Large intestine (tissue), 3 donors: ENCODE measurements at regions not wholly inside any gene's neighbourhood (a gene's known extent, or its start where the extent isn't known, plus 50 kb on each side); places are given as distances from the start of the nearest gene placed in this dataset.
A peak's percentile ranks its signal among the peaks of the same experiment; 100 is the strongest.

Experiments
- DNase-seq, 2 donors: peaks; one replicate each; pipeline versions ENCODE4 v3.0.0 to v3.0.0-alpha.2; 2013
- H3K27ac ChIP-seq: one replicate; pipeline ENCODE4 v1.5.1; 2013; ENCODE audit warnings: low read length
- H3K27me3 ChIP-seq: 2 replicates; pipeline ENCODE4 v1.6.1; 2013; ENCODE audit warnings: low read length; ENCODE audit not compliant: control insufficient read depth, insufficient read depth
- H3K36me3 ChIP-seq: 2 replicates; pipeline ENCODE4 v1.6.1; 2013; ENCODE audit warnings: low read length; ENCODE audit not compliant: control insufficient read depth, insufficient read depth
- H3K4me1 ChIP-seq: one replicate; pipeline ENCODE4 v1.6.1; 2013; ENCODE audit warnings: low read length; ENCODE audit not compliant: control insufficient read depth, insufficient read depth
- H3K4me3 ChIP-seq: one replicate; pipeline ENCODE4 v1.5.1; 2013; ENCODE audit warnings: low read length
- H3K9me3 ChIP-seq: one replicate; pipeline ENCODE4 v1.6.1; 2013; ENCODE audit warnings: mild to moderate bottlenecking, low read depth, low read length, moderate library complexity; ENCODE audit not compliant: control insufficient read depth
- WGBS: methylation state at CpG from one replicate; pipeline ENCODE4 v1.1.5; 2013; ENCODE audit warnings: low lambda C conversion rate; ENCODE audit not compliant: insufficient coverage; 5-methylcytosine and 5-hydroxymethylcytosine counted together

DNA sequence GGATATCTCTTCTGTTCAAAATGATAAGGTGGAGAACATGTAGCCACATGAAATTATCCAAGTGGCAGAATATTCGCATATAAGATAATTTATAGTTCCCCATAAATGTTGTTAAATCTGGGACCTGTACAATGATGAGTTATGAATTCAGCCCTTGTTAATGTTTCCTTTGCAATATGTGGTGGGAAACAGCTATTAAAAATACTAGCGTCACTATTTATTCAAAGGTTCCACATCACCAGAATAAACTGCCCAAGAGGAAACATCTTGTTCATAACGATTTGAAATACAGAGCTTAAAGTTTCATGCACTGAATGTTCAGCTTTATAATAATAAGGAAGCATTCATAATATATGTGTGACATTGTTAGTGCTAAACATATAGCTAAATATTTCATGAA lies 223.9 kb upstream of the TCF4 start:
- Histone ChIP-seq H3K27ac (no peak overlapping the region), H3K4me3 (no peak overlapping the region), H3K36me3 (no peaks in the 10 kb centered on the region), H3K4me1 (no peaks in the 10 kb centered on the region), H3K27me3 (no peaks in the 10 kb centered on the region), H3K9me3 (no peaks in the 10 kb centered on the region)
- DNase-seq: no peak
- WGBS: 83% methylated on average over 1 of the region's 3 CpGs

DNA sequence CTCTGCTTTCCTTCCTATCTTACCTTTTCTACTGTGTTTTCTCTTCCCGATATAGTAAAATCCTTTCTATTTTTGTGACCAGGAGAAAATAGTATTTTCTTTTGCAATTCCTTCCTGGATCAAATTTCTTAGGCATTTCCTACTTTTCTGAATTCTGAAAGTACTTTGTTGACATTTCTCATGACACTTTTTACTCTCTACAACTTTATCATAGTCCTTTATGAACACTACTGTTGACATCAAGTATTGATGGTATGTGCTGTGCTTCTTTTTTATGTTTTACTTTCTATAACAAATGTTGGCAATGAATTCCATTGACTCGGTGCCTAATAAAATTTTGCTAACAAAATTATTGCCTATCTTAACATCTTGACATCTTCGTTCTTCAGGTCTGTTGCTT lies 217.7 kb upstream of the TCF4 start:
- DNase-seq: no peak
- no peaks in the 10 kb centered on the region for H3K27me3 ChIP-seq
- no peak overlapping the region for H3K4me3 ChIP-seq
- H3K27ac ChIP-seq: no peak overlapping the region
- no peaks in the 10 kb centered on the region for H3K4me1 ChIP-seq
- no peaks in the 10 kb centered on the region for H3K9me3 ChIP-seq
- no peaks in the 10 kb centered on the region for H3K36me3 ChIP-seq
- 100% methylated on average over 3 of the region's 3 CpGs for WGBS

DNA sequence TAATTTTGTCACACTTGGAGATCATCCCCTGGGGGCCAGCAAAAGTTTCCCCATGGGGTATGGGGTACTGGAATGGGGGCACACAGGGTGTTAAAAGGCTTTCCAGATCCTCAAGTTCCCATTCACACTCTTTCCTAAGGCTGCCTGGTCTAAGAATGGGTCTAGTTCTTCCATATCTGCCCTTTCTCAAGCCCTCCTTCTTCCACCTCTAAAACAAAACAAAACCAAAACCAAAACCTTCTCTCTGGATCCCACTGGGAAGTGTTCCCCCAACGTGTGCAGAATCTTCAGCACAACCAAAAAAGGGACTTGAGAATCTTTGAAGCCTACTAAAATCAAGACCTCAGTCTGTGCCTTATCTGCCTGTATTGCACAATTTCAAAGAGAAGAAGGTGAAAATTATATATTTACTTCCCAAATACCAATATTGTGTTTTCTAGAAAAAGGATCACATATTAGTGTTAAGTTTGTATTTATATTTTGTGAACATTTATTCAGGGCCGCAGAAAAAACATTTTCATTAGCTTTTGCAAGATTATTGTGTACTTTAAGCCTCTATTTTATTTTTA lies 207.2 kb upstream of the TCF4 start:
- no peaks in the 10 kb centered on the region for H3K36me3 ChIP-seq
- no peaks in the 10 kb centered on the region for H3K4me1 ChIP-seq
- H3K9me3 ChIP-seq: no peaks in the 10 kb centered on the region
- no peak for DNase-seq
- H3K27me3 ChIP-seq: no peaks in the 10 kb centered on the region
- no peak overlapping the region for H3K4me3 ChIP-seq
- WGBS: 71% methylated on average over 1 of the region's 2 CpGs
- no peak overlapping the region for H3K27ac ChIP-seq

DNA sequence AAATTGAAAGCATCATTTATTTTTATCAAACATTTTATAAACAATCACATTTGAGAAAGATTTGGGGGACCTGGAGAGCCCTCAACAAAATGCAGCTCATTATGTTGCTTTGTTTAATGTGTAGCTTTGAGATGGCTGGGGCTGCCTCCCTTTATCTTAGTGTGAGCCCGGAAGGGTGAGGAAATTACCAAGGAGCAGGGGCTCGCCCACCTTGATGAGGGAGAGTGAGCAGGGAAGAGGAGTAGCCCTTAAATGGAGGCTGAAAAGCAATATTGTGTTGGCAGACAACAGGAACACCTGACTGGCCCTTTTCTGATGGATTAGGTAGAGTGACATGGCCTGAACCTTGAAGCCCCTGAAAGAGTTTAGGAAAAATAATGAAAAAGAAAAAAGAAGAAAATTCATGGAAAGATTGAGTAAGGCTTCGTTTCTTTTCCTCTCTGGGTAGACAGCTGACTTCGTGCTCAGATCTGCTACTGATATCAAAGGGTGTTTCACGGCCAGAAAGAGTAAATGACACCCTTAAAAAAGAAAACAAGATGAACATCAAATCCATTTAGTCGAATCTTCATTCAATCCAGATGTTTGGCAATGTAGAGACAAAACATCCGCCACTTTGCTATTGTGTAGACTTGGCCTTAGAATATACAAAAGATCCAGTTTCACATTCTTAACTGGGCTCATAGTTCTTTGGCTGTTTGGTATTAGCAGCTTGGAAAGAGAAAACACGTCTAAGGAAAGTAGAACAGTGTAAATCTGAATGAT lies 206.5 kb upstream of the TCF4 start:
- no peaks in the 10 kb centered on the region for H3K9me3 ChIP-seq
- no peaks in the 10 kb centered on the region for H3K27me3 ChIP-seq
- H3K36me3 ChIP-seq: no peaks in the 10 kb centered on the region
- H3K4me3 ChIP-seq: no peak overlapping the region
- DNase-seq: no peak
- no peak overlapping the region for H3K27ac ChIP-seq
- H3K4me1 ChIP-seq: no peaks in the 10 kb centered on the region
- 65% methylated on average over 2 of the region's 8 CpGs for WGBS

DNA sequence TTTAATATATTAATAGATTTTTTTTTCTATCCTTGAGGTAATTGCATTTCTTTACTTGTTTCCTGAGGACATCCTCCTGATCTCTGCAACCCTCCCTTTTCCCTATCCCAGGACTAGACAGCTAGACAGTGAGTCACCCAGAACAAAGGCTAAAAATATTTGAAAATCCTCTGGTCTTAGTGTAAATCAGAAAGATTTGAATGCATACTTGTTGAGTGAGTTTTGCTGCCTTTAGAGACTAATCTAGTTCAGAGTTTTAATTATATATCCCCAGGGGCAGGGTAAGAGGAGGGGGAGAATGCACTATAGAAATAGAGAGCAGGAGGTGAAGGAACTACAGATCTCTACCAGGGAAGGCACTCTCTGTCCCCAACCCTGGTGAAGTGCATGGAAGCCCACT lies 202.3 kb upstream of the TCF4 start:
- Histone ChIP-seq H3K4me1 (no peaks in the 10 kb centered on the region), H3K36me3 (no peaks in the 10 kb centered on the region), H3K9me3 (no peaks in the 10 kb centered on the region), H3K27me3 (no peaks in the 10 kb centered on the region), H3K4me3 (no peak overlapping the region), H3K27ac (no peak overlapping the region)
- no peak for DNase-seq

DNA sequence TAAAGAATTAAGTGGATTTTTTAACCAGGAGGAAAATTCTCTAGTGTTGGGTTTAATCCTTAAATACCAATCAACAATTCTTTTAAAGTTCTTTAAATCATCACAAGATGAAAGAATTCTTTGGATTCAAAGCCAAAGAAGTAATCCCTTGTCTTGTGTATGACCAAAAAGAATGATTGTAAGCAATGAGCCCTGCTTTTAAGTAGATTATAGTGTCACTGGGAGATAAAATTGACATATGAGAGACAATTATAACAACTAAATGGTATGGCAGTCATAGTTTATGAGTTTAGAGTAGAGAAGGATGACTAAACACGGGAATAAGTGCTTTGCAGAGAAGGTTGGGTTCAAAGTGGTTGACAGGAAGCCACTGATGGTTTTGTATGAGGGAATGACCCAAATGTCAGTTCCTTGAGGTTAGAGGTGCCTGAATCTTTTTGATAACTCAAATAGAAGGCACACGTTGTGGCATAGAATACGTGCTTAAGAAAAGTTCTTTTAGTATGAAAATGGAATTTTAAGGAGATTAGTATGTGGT lies 199.6 kb upstream of the TCF4 start:
- Histone ChIP-seq H3K27me3 (peaks cover 3% of the 10 kb centered on the region), H3K4me3 (no peak overlapping the region), H3K27ac (no peak overlapping the region), H3K9me3 (no peaks in the 10 kb centered on the region), H3K4me1 (no peaks in the 10 kb centered on the region), H3K36me3 (no peaks in the 10 kb centered on the region)
- DNase-seq: no peak
- WGBS: 93% methylated on average over 3 of the region's 3 CpGs

DNA sequence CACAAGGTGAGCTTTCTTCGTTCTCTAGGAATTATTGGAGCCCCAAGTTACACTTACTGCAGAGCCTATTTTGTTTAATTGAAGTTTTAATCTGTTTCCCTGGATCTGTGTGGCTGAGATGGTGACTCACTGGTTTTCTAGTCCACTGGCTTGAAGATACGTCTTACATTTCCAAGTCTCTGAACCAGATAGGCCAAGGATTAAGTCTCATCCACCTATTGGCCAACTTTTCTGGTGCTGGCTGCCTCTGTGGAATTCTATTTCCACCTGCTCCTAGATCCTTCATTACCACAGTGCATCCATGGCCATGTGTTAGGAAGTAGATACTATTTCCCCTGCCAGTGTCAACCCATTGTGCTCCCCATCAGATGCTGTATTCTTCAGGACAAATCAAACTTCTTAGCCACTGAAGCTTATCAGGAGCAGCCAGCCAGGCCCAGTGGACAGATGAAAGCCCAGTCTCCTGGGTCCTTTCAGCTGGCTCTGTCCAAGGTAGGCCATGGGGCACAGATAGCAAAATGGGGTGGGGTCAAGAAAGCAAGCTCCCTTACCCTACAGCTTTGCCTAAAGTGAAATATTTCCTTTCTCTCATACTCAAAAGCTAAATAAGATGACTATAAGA lies 198.8 kb upstream of the TCF4 start:
- Histone ChIP-seq H3K4me1 (no peaks in the 10 kb centered on the region), H3K4me3 (no peak overlapping the region), H3K27ac (no peak overlapping the region), H3K27me3 (peaks cover 4% of the 10 kb centered on the region), H3K9me3 (no peaks in the 10 kb centered on the region), H3K36me3 (no peaks in the 10 kb centered on the region)
- no CpG with 5 or more reads among the region's 2 CpGs for WGBS
- DNase-seq: no peak

DNA sequence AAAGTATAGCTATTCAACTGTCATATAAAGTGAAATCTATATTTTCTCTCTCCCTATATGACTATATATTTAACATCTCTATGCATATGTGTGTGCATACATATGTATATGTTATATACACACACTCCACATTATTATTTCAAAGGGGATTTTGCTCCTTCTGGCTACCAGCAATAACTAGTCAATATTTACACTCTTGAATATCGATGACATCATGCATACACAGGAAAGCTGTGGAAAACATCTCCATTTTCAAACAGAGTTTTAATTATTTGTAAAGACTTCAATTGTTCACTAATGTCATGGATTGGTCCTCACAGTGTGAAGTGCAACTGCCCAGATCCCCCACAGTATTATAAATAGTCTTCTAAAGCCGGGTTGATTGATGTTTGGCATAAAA lies 195.9 kb upstream of the TCF4 start:
- Histone ChIP-seq H3K9me3 (no peaks in the 10 kb centered on the region), H3K4me1 (no peaks in the 10 kb centered on the region)
- WGBS: 83% methylated on average over 1 of the region's 2 CpGs

DNA sequence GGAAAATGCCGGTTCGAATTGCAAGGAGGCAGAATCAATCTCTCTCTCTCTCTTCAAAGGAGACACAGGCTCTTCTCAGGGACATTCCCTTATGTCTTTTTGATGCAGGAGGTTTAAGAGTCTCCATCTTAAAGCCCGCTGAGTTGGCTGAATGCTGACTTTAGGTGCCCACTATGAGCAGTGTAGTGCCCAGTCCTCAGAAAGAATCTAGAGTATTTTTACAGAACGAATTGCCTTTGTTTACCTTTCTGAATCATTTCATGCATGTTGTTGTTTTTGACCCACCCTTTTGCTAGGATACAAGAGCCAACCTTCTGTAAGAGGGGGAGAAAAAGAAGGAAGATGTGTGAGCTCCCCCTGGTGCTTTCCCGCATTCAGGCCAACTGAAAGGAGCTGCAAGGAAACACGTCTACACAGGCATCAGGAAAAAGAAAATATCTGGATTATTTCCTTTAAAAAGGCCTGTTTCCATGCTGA lies 193.5 kb upstream of the TCF4 start:
- WGBS: 10% methylated on average over 2 of the region's 6 CpGs
- Histone ChIP-seq H3K4me1 (no peaks in the 10 kb centered on the region), H3K9me3 (no peaks in the 10 kb centered on the region), H3K27me3 (peaks cover 30% of the 10 kb centered on the region), H3K27ac (no peak overlapping the region), H3K4me3 (no peak overlapping the region), H3K36me3 (no peaks in the 10 kb centered on the region)
- DNase-seq: peak in 1 of 2 donors; percentile 20

More for the DNA sequence above, 195.9 kb upstream of the TCF4 start:
- Histone ChIP-seq H3K27ac (no peak overlapping the region), H3K36me3 (no peaks in the 10 kb centered on the region), H3K4me3 (no peak overlapping the region), H3K27me3 (peaks cover 24% of the 10 kb centered on the region)
- no peak for DNase-seq

DNA sequence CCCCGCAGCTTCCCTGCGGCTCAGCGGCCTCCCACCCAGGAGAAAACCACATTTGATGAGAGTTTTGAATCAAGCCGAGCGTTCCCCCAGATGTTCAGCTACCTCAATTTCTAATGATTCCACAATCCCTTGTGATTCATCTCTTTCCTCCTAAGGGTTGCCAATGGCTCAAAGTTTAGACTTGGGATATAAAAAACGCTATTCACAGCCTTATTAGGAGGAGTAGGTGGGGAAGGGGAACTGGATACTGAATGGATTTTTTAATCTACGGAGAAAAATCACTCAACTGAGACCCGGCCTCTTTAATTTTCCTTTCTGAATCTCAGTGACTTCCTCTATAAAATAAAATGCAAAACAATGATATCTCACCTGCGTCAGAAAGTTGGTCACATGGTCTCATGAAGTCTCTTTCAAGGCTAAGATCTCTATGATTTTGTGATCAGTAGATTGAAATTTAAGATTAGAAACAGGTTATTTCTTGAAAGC lies 192.6 kb upstream of the TCF4 start:
- no peaks in the 10 kb centered on the region for H3K9me3 ChIP-seq
- H3K4me3 ChIP-seq: peak overlapping the region; percentile 14
- no peaks in the 10 kb centered on the region for H3K4me1 ChIP-seq
- no peak for DNase-seq
- peaks cover 30% of the 10 kb centered on the region for H3K27me3 ChIP-seq
- H3K27ac ChIP-seq: no peak overlapping the region
- no peaks in the 10 kb centered on the region for H3K36me3 ChIP-seq
- WGBS: 20% methylated on average over 2 of the region's 9 CpGs
